GM19351 (cell line): ENCODE measurements at regions not wholly inside any gene's neighbourhood (a gene's known extent, or its start where the extent isn't known, plus 50 kb on each side); places are given as distances from the start of the nearest gene placed in this dataset.

Experiments
- ATAC-seq: cut with Tn5 transposase; IDR thresholded peaks from one replicate; pipeline ENCODE4 v1.9.1; 2021; ENCODE audit warnings: mild to moderate bottlenecking, moderate library complexity; ENCODE audit not compliant: unreplicated experiment

- ATAC-seq = no peak
These were observed 155.6 kb downstream of the BTC start for GRCh38 chr4:74638689-74639088.

DNA sequence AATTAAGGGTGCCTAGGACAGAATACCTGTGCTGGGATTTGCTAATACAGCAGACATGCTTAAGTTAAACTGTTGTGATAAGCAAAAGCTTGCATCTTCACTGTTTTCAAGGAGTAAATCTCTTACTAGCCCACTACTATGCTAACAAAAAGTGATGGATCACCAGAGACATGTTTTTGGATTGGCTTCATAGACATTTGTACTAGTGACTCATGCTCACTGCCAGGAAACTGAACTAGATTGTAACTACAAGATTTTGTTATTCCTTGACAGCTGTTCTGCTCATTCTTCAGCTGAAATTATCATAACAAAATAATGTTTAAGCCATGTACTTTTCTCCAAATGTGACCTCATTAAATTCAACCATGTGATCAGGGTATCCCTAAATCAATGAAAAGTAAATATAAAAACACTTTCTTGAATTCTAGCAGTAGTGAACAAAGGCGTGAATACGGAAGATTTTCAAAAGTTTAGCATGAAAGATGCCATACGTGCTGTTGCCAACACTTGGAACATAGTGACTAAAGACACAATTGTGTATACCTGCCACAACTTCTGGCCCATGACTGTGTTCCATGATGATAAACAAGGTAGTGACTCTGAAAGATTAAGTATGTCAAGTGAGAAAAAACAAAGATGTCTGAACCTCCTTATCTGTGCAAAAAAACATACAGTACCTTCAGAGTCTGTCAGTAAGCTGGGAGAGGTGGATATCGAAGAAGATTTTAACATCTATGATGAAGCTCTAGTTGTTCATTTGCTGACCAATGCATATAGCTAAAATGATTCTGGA lies 154.0 kb downstream of the BTC start:
- no peak for ATAC-seq

- ATAC-seq = no peak
These were observed 152.3 kb downstream of the BTC start for GRCh38 chr4:74642006-74642405.

DNA sequence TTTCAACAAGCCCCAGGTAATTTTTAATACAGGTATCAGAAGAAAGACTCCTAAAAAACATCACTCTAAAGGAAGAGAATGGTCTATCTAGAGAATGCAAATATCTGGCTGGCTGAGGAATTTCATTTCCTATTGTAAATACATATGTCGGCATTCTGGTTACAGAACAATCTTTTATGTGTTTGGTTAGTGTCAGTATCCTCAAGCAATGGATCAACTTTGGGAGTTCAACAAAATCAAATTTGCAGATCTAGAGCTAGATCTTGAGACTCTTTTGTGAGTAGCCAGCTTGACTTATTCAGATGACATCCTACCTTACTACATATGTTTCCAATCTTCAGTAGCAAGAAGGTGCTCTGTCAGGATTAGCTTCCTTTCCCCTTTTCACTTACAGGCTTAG lies 145.1 kb downstream of the BTC start:
- no peak for ATAC-seq

- no peak for ATAC-seq
These were observed 143.1 kb downstream of the BTC start for GRCh38 chr4:74651198-74651597.

DNA sequence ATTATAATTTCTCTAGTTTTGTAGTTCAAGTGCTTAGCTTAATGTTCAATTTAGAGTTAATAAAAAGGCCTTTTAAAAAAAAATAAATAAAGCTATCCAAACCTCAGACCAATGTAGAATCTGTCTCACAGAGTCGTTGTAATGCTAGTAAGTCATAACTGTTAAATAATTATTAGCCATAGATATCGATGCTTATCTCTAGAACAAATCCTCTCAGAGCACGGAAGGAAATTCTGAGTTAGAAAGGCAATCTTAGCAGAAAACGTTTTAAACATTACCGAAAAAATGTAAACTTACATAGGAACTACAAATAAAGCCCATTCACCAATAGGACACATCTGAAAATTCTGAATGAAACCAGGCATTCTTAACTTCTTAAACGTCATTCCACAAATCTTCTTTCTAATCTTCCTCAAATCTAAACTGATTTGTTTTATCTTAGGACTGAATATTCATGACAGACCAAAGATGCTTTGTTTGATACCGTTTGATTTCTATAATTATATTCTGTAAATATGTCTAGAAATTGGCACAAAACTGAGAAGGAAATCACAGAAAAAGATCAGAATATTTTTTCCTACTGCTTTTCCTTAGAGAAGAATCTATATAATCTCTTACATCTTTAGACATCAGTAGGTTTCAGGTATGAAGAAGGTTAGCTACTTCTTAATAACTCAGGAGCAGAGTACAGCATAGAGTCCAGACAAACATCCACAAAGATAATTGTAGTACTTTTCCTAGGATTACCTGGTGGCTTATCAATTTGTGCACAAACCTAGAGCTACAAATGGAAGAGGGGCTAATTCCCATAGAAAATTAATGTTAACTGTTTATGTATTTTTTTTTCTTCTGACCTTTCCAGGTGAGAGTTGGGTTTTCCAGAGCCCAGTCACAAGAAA lies 140.7 kb downstream of the BTC start:
- no peak for ATAC-seq

- no peak for ATAC-seq
These were observed 140.1 kb downstream of the BTC start for GRCh38 chr4:74654230-74654681.

- no peak for ATAC-seq
These were observed 137.7 kb downstream of the BTC start for GRCh38 chr4:74656596-74656995.

GRCh38 chr4:74658116-74658515 lies 136.2 kb downstream of the BTC start:
- ATAC-seq = no peak

DNA sequence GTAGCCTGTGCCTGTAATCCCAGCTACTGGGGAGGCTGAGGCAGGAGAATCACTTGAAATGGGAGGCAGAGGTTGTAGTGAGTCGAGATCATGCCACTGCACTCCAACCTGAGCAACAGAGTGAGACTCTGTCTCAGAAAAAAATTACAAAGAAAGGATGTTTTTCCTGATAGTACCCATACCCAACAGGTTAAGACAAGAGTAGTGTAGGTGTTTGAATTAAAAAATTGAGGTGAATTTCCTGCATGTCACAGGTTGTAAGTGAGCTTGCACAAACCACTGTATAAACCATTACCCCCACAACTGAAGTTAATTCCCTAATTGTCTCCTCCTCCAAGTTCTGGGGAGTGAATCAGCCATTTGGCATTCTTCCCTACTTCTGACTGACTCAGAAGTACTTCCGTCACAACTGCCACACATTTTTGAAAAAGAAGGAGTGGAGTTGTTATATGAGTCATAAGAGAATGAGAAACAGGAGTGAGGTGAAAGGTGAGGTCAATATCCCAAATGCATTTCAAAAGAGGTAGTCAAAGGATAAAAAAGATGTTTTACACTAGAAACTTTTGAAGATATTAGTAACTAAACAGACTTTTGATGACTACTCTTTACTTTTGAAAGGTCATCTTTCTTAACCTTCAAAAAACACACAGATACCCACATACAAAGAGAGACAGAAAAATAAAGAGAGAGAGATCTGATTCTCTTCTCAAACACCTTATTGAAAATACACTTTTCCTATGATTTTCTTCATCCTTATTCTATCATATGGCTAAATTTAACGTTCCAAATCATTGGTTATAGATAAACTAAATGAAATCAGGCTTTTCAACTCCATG lies 134.5 kb downstream of the BTC start:
- no peak for ATAC-seq

GRCh38 chr4:74660866-74661265 lies 133.5 kb downstream of the BTC start:
- no peak for ATAC-seq

DNA sequence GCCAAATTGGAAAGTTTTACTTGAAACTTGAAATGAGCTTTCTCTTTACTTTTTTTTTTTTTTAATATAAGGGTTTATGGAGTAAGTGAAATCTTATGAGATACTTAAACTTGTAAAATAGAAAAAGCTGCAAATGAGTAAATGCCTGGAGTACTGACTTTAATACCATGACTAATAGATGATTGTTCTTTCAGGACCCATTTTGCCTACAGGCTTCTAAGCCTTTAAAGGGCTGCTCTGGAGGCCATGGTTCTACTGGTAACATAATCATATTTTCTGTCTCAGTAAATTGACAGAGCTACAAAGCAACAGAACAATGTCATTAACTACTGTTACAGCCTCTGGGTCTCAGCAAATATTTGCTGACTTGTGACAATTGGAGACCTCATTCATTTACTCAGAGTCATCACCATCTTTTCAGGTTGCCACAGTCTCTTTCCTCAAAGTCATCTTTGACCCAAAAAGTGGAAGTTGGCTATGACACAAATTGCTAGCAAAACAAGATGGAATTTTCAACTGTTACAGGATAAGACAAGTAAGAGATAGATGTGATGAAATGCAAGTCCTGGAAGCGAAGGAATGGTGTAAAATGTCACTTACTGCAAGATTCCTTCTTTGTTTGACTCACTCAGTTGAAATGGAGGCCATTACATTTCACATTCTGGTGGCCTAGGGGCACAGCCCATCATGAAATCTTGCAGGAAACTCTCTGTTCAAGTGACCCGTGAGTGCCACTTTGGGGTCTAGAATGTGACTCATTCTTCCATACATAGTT lies 132.7 kb downstream of the BTC start:
- ATAC-seq = no peak

- ATAC-seq = no peak
These were observed 130.7 kb downstream of the BTC start for GRCh38 chr4:74663631-74664030.

DNA sequence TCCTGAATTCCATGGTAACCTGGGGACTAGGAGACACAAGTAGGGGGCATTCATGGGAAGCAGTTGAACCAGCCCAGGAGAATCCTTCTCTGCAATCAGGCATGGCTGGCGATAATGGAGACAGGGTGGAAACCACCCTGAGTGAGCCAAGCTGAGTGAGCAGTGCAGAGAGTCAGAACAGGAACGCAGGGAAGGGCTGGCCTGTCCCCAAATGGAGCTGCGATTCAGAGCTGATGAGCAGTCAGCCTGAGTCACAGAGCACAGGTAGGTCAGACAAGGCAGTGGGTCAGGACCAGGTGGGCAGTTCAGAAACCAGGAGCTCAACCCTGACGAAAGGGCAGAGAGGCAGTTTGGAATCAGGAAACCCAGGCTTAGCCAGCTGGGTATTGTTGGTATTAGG lies 129.0 kb downstream of the BTC start:
- ATAC-seq = no peak

- ATAC-seq = no peak
These were observed 128.4 kb downstream of the BTC start for GRCh38 chr4:74665876-74666275.

GRCh38 chr4:74667438-74667837 lies 126.9 kb downstream of the BTC start:
- no peak for ATAC-seq

- no peak for ATAC-seq
These were observed 126.4 kb downstream of the BTC start for GRCh38 chr4:74667944-74668343.

DNA sequence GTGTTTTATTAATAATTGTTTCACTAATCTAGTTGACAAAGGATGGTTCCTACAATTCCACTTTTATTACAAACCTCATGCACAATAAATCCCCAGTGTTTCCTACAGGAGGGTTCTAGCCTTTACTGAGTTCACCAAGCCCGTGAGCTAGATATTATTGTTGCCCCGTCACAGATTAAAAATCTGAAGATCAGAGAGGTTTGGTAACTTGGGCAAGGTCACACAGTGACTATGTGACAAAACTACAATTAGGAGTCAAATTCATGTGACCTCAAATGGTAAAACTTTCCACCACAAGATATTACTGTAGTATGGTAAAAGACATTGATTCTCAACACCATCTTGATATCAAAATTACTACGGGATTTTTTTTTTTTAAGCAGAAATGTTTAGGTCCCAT lies 124.6 kb downstream of the BTC start:
- no peak for ATAC-seq

DNA sequence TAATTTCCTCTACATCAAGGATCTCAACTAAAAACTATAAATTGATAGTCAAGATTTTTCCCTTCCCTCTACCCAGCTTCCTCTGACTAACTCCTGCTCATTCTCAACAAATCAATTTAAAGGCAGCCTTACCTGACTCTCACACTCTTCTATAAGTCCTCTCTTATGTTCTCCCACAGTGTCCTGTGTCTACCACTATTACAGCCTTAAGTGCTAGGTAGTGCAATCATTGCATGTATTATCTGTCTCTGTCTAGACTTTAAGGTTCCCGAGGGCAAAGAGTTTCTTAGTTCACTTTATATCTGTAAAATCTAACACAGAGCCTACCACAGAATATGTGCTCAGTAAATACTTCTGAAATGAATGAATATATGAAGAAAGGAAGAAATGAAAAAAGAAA lies 123.7 kb downstream of the BTC start:
- no peak for ATAC-seq

- no peak for ATAC-seq
These were observed 123.1 kb downstream of the BTC start for GRCh38 chr4:74671080-74671698.
